ENCODE measurements at regions not wholly inside any gene's neighbourhood (a gene's known extent, or its start where the extent isn't known, plus 50 kb on each side); places are given as distances from the start of the nearest gene placed in this dataset.

- Histone ChIP-seq H3K79me2 (ENCODE audit: insufficient read depth, low read length) (no peaks in the 10 kb centered on the region), H2BK5ac (ENCODE audit: insufficient read length, low read length) (no peak overlapping the region), H3K27ac (ENCODE audit: insufficient read length, low read depth, low read length) (no peak overlapping the region), H2BK12ac (ENCODE audit: insufficient read length, low read depth, low read length) (no peak overlapping the region), H3K79me1 (ENCODE audit: insufficient read depth, low read depth, low read length, poor library complexity, severe bottlenecking) (no peaks in the 10 kb centered on the region), H3K4ac (ENCODE audit: low read depth, low read length) (no peak overlapping the region), H3K4me2 (ENCODE audit: insufficient read depth, insufficient read length, low read length) (no peak overlapping the region), H2BK20ac (ENCODE audit: low read depth, low read length, poor library complexity, severe bottlenecking) (no peak overlapping the region), H4K5ac (ENCODE audit: insufficient read length, low read depth, low read length) (no peak overlapping the region), H4K20me1 (ENCODE audit: control insufficient read depth, insufficient read depth, insufficient read length) (no peaks in the 10 kb centered on the region), H3K4me1 (ENCODE audit: insufficient read depth, low read length) (no peaks in the 10 kb centered on the region), H2AK5ac (ENCODE audit: insufficient read length, low read length) (no peak overlapping the region), H2BK120ac (ENCODE audit: low read depth, low read length, poor library complexity, severe bottlenecking) (no peak overlapping the region), H3K23ac (ENCODE audit: insufficient read length, low read depth, low read length) (no peak overlapping the region), H3K23me2 (ENCODE audit: insufficient read length, low read depth, low read length, poor library complexity, severe bottlenecking) (no peaks in the 10 kb centered on the region), H3T11ph (ENCODE audit: low read length) (no peak overlapping the region), H2AFZ (ENCODE audit: low read length) (no peak overlapping the region), H3K14ac (ENCODE audit: insufficient read depth, low read length) (no peak overlapping the region), H3K9ac (ENCODE audit: extremely low read depth, insufficient read length, low read length) (no peak overlapping the region), H4K91ac (ENCODE audit: insufficient read length, low read depth, low read length) (no peak overlapping the region), H3K18ac (ENCODE audit: insufficient read length, low read depth, low read length) (no peak overlapping the region), H2BK15ac (ENCODE audit: low read depth, low read length) (no peak overlapping the region), H4K8ac (replicated peaks; ENCODE audit: insufficient read length, low read depth, low read length) (no peak overlapping the region), H3K27me3 (ENCODE audit: insufficient read depth, low read length) (no peaks in the 10 kb centered on the region), H3K9me3 (ENCODE audit: control insufficient read depth, low read depth, low read length) (no peaks in the 10 kb centered on the region), H3K56ac (ENCODE audit: insufficient read length, low read depth, low read length) (no peak overlapping the region)
- DNase-seq = no peak
- Mint-ChIP-seq H3K36me3 (ENCODE audit: insufficient read depth in 1 of 3, low read depth in 3 of 3) (no peaks in the 10 kb centered on the region), H3K4me3 (no peak overlapping the region), H3K9me3 (no peaks in the 10 kb centered on the region), H3K27me3 (ENCODE audit: low read depth) (peaks cover 4% of the 10 kb centered on the region), H3K27ac (no peak overlapping the region; a peak in 1 of 7 replicates), H3K4me1 (peaks cover 15% of the 10 kb centered on the region in 2 experiments)
- TF ChIP-seq CTCF (conservative IDR thresholded peaks at IDR 0.05) = no peak
- no CpG with 5 or more reads among the region's 9 CpGs for WGBS (ENCODE audit: extremely low coverage, insufficient read length, low lambda C conversion rate)
Measured at GRCh38 chr4:183834252-183834651, 70.9 kb upstream of the STOX2 start.

Measured in H9 (cell line).